ENCODE measurements at regions not wholly inside any gene's neighbourhood (a gene's known extent, or its start where the extent isn't known, plus 50 kb on each side); places are given as distances from the start of the nearest gene placed in this dataset.

DNA sequence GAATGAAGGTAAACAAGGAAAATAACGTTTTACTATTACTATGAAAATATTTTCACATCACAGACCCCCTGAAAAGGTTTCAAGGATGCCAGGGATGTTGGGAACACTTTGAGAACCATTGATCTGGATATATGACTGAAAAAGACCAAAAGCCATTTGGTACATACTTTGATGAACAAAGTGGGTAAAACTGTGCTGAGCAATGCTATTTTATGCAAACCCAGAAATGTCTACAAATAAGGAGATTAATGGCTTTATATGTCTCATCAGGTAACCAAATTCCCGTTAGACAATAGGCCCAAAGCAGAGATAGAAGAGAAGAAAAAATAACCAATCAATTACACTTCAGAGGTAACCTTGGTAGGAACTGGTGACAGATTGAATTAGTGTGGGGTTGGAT, 101.4 kb upstream of the CNKSR3 start:
- TF ChIP-seq, protein P1, sequence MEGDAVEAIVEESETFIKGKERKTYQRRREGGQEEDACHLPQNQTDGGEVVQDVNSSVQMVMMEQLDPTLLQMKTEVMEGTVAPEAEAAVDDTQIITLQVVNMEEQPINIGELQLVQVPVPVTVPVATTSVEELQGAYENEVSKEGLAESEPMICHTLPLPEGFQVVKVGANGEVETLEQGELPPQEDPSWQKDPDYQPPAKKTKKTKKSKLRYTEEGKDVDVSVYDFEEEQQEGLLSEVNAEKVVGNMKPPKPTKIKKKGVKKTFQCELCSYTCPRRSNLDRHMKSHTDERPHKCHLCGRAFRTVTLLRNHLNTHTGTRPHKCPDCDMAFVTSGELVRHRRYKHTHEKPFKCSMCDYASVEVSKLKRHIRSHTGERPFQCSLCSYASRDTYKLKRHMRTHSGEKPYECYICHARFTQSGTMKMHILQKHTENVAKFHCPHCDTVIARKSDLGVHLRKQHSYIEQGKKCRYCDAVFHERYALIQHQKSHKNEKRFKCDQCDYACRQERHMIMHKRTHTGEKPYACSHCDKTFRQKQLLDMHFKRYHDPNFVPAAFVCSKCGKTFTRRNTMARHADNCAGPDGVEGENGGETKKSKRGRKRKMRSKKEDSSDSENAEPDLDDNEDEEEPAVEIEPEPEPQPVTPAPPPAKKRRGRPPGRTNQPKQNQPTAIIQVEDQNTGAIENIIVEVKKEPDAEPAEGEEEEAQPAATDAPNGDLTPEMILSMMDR (IDR thresholded peaks at IDR 0.05; ENCODE audit: borderline replicate concordance): no peak
- peaks cover 22% of the 10 kb centered on the region for H3K4me1 ChIP-seq
- H3K36me3 ChIP-seq: no peaks in the 10 kb centered on the region
- H3K4me3 ChIP-seq: no peak overlapping the region
- intact Hi-C loops (cut with micrococcal nuclease): no loop called here
- no peaks in the 10 kb centered on the region for H3K9me3 ChIP-seq (replicated peaks)
- no peaks in the 10 kb centered on the region for H3K27me3 ChIP-seq (ENCODE audit: low read depth)
- no peak for DNase-seq
- no peak overlapping the region for H3K27ac ChIP-seq (replicated peaks)

DNA sequence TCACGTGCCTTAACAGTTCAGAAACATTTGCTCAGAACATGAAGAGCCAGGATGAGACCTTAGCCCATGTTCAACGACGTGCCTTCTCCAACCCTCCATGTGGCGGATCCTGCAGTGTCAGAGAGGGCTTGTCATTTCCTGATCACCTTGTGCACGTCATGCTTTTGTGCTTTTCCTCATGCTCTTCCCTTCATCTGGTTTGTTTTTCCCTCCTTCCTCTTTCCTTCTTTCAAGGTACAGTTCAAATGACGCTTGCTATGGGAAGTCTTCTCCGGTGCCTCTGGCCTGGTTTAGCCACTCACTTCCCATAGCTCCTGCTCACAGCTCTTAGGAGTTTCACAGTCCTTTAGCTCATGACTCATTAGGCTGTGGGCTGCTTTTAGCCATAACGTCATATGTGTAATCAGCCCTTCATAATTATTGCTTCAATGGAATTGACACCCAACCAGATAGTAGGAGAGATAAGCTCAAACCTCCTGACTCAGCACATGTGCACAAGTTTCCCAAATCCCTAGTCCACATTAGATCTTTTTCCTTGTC, 102.7 kb upstream of the CNKSR3 start:
- intact Hi-C loops (cut with micrococcal nuclease): no loop called here

GRCh38 chr6:154614101-154614500, 103.6 kb upstream of the CNKSR3 start:
- no peak overlapping the region for H3K4me3 ChIP-seq
- TF ChIP-seq, protein P1 (IDR thresholded peaks at IDR 0.05; ENCODE audit: borderline replicate concordance): no peak
- peaks cover 22% of the 10 kb centered on the region for H3K4me1 ChIP-seq
- no peak overlapping the region for H3K27ac ChIP-seq (replicated peaks)
- no peaks in the 10 kb centered on the region for H3K9me3 ChIP-seq (replicated peaks)
- H3K27me3 ChIP-seq (ENCODE audit: low read depth): no peaks in the 10 kb centered on the region
- intact Hi-C loops (cut with micrococcal nuclease): no loop called here
- no peaks in the 10 kb centered on the region for H3K36me3 ChIP-seq
- no peak for DNase-seq

More for the DNA sequence above, 102.7 kb upstream of the CNKSR3 start:
- H3K27ac ChIP-seq (replicated peaks): no peak overlapping the region
- peaks cover 22% of the 10 kb centered on the region for H3K4me1 ChIP-seq
- no peaks in the 10 kb centered on the region for H3K36me3 ChIP-seq
- H3K4me3 ChIP-seq: no peak overlapping the region
- no peaks in the 10 kb centered on the region for H3K9me3 ChIP-seq (replicated peaks)
- DNase-seq: no peak
- TF ChIP-seq, protein P1 (IDR thresholded peaks at IDR 0.05; ENCODE audit: borderline replicate concordance): no peak
- no peaks in the 10 kb centered on the region for H3K27me3 ChIP-seq (ENCODE audit: low read depth)

GRCh38 chr6:154614641-154615040, 104.2 kb upstream of the CNKSR3 start:
- Histone ChIP-seq H3K4me3 (no peak overlapping the region), H3K27me3 (ENCODE audit: low read depth) (no peaks in the 10 kb centered on the region), H3K9me3 (replicated peaks) (no peaks in the 10 kb centered on the region), H3K36me3 (no peaks in the 10 kb centered on the region), H3K4me1 (peaks cover 22% of the 10 kb centered on the region), H3K27ac (replicated peaks) (no peak overlapping the region)
- TF ChIP-seq, protein P1 (IDR thresholded peaks at IDR 0.05; ENCODE audit: borderline replicate concordance): no peak
- intact Hi-C loops (cut with micrococcal nuclease): no loop called here
- no peak for DNase-seq

GRCh38 chr6:154615483-154616025, 105.1 kb upstream of the CNKSR3 start:
- no peaks in the 10 kb centered on the region for H3K36me3 ChIP-seq
- H3K27ac ChIP-seq (replicated peaks): no peak overlapping the region
- no peak overlapping the region for H3K4me3 ChIP-seq
- H3K9me3 ChIP-seq (replicated peaks): no peaks in the 10 kb centered on the region
- intact Hi-C loops (cut with micrococcal nuclease): no loop called here
- TF ChIP-seq, protein P1 (IDR thresholded peaks at IDR 0.05; ENCODE audit: borderline replicate concordance): peak; percentile 29
- H3K27me3 ChIP-seq (ENCODE audit: low read depth): no peaks in the 10 kb centered on the region
- H3K4me1 ChIP-seq: peaks cover 18% of the 10 kb centered on the region
- peak; percentile 68 for DNase-seq

All from left ventricle myocardium inferior (tissue), 1 donor.